HepG2 (cell line): ENCODE measurements at regions not wholly inside any gene's neighbourhood (a gene's known extent, or its start where the extent isn't known, plus 50 kb on each side); places are given as distances from the start of the nearest gene placed in this dataset.

Experiments used
- ATAC-seq: fragments of 200-7000 bp; cut with Tn5 transposase; 3 replicates; pipeline ENCODE4 v1.9.1; 2020; ENCODE audit warnings: mild to moderate bottlenecking, moderate library complexity
- BruUV-seq: library from RNA; stranded (reverse); fragments of 400-500 nt; replicated peaks from 2 replicates; lab custom pipeline; 2021; lab: Mats Ljungman, UMichigan
- CTCF ChIA-PET: fragments of 300-600 bp; formaldehyde crosslinking; extraction: SDS; loops from one replicate; lab custom pipeline; 2021; ENCODE audit warnings: low total read pairs, inconsistent platforms, low intra/inter-chr PET ratio; lab: Yijun Ruan, JAX
- POLR2A ChIA-PET: fragments of 350-600 bp; sonication (Branson Sonifier 250); formaldehyde crosslinking; loops from one replicate; lab custom pipeline; 2020; ENCODE audit warnings: antibody characterized with exemption, inconsistent platforms; lab: Yijun Ruan, JAX
- DNase-seq: peaks from one replicate; pipeline ENCODE4 v3.0.0-alpha.2; 2015; ENCODE audit warnings: low spot score
- FAIRE-seq: peaks from 3 replicates; lab custom pipeline; 2011; peaks lifted over from hg19 to GRCh38; lab: Jason Lieb, UNC
- H2AFZ ChIP-seq: one replicate; pipeline ENCODE4 v1.6.1; 2011; ENCODE audit warnings: low read length, inconsistent platforms
- H3K27ac ChIP-seq: fragments of 300-600 bp; 3 replicates; pipeline ENCODE4 v1.8.0; 2011; ENCODE audit warnings: mixed run types, mild to moderate bottlenecking, mixed read lengths, low read length, inconsistent platforms; ENCODE audit not compliant: insufficient read depth; ENCODE audit errors: extremely low read length
- H3K27me3 ChIP-seq, 2 experiments: fragments of 200-600 bp in 1 of 2; 2 replicates in 1 of 2; 3 replicates in 1 of 2; pipeline versions ENCODE4 v1.6.0 to v1.8.0; 2011; ENCODE audit warnings: low read length in 2 of 2, mild to moderate bottlenecking in 2 of 2, moderate library complexity in 2 of 2, inconsistent platforms in 1 of 2; ENCODE audit not compliant: insufficient read depth in 2 of 2, control insufficient read depth in 1 of 2
- H3K36me3 ChIP-seq, 2 experiments: fragments of 200-600 bp in 1 of 2; replicated peaks in 1 of 2; 2 replicates in 1 of 2; 3 replicates in 1 of 2; pipeline versions ENCODE4 v1.5.1 to v1.8.0; 2011; ENCODE audit warnings: low read length in 2 of 2, inconsistent platforms in 1 of 2; ENCODE audit not compliant: insufficient read depth in 2 of 2, control insufficient read depth in 1 of 2
- H3K4me1 ChIP-seq: 2 replicates; pipeline ENCODE4 v1.5.1; 2012; ENCODE audit warnings: low read length, inconsistent platforms; ENCODE audit not compliant: insufficient read depth
- H3K4me2 ChIP-seq: 2 replicates; pipeline ENCODE4 v1.6.0; 2011; ENCODE audit warnings: low read depth, low read length, inconsistent platforms
- H3K4me3 ChIP-seq, 3 experiments: fragments of 200-600 bp in 1 of 3; sonication (generic), shearing (Covaris generic) in 1 of 3; replicated peaks in 1 of 3; 2 replicates each; pipeline ENCODE4 v1.5.1; 2011 to 2016; ENCODE audit warnings: low read length in 3 of 3, inconsistent platforms in 2 of 3, low read depth in 2 of 3, mild to moderate bottlenecking in 2 of 3, control low read depth in 1 of 3, mixed read lengths in 1 of 3; ENCODE audit not compliant: insufficient read depth in 1 of 3
- H3K79me2 ChIP-seq: one replicate; pipeline ENCODE4 v1.6.1; 2011; ENCODE audit warnings: low read length, inconsistent platforms; ENCODE audit not compliant: insufficient read depth
- H3K9ac ChIP-seq: 2 replicates; pipeline ENCODE4 v1.6.0; 2011; ENCODE audit warnings: mild to moderate bottlenecking, low read depth, low read length, inconsistent platforms; ENCODE audit not compliant: insufficient read depth
- H3K9me3 ChIP-seq: 2 replicates; pipeline ENCODE4 v1.5.1; 2012; ENCODE audit warnings: mild to moderate bottlenecking, low read length
- H4K20me1 ChIP-seq: 2 replicates; pipeline ENCODE4 v1.6.0; 2011; ENCODE audit warnings: inconsistent platforms, mild to moderate bottlenecking, low read length, moderate library complexity; ENCODE audit not compliant: insufficient read depth
- CHCHD3 ChIP-seq: sonication (generic); formaldehyde crosslinking; IDR thresholded peaks from 2 replicates; pipeline ENCODE4 v1.8.0; 2022; ENCODE audit warnings: mild to moderate bottlenecking, missing genetic modification reagents, moderate library complexity
- CREB1 ChIP-seq, 2 experiments: fragments of 450-650 bp in 1 of 2; IDR thresholded peaks; 2 replicates each; pipeline ENCODE4 v1.6.1; 2016 to 2017; ENCODE audit warnings: control low read depth in 1 of 2, mild to moderate bottlenecking in 1 of 2, missing compliant biosample characterization in 1 of 2, missing genetic modification characterization in 1 of 2
- DPF2 ChIP-seq: sonication (generic); formaldehyde crosslinking; IDR thresholded peaks from 2 replicates; pipeline ENCODE4 v1.4.0; 2020; ENCODE audit warnings: mild to moderate bottlenecking, low read depth, missing genetic modification reagents, borderline replicate concordance
- DR1 ChIP-seq: sonication (generic); formaldehyde crosslinking; IDR thresholded peaks from 2 replicates; pipeline ENCODE4 v1.8.0; 2021; ENCODE audit warnings: mild to moderate bottlenecking, missing genetic modification reagents, inconsistent platforms
- MNT ChIP-seq: fragments of 450-650 bp; IDR thresholded peaks from 2 replicates; pipeline ENCODE4 v1.6.1; 2016
- MXI1 ChIP-seq: IDR thresholded peaks from 3 replicates; pipeline ENCODE4 v1.6.1; 2012; ENCODE audit warnings: low read depth, low read length, inconsistent platforms, borderline replicate concordance
- PRPF4 ChIP-seq: fragments of 200-400 bp; formaldehyde crosslinking; IDR thresholded peaks from 2 replicates; pipeline ENCODE4 v1.6.1; 2016; ENCODE audit warnings: low read length, low read depth; ENCODE audit not compliant: poor library complexity, severe bottlenecking
- WGBS: methylation state at CpG from one replicate; pipeline ENCODE4 v1.1.6; 2017; ENCODE audit warnings: low lambda C conversion rate; 5-methylcytosine and 5-hydroxymethylcytosine counted together
- in situ Hi-C: cut with HindIII; loops from 2 replicates; pipeline ENCODE4 v1.10.0; 2017; ENCODE audit warnings: low pct_unique_long_range_greater_than_20kb; ENCODE audit not compliant: extremely low pct_ligation_motif_present
- intact Hi-C: fragments of 100-400 bp; cut with micrococcal nuclease; formaldehyde crosslinking; loops from one replicate; pipeline ENCODE4 v1.10.0; 2022; ENCODE audit not compliant: unreplicated experiment
- TF ChIP-seq, protein P1 (sequence below): sonication (generic); formaldehyde crosslinking; IDR thresholded peaks from 2 replicates; pipeline ENCODE4 v1.4.0; 2020; ENCODE audit warnings: missing genetic modification reagents, borderline replicate concordance
- TF ChIP-seq, protein P2 (sequence below): sonication (generic); formaldehyde crosslinking; IDR thresholded peaks from 2 replicates; pipeline ENCODE4 v1.9.0; 2022; ENCODE audit warnings: missing genetic modification reagents, mild to moderate bottlenecking, borderline replicate concordance
- TF ChIP-seq, protein P3 (sequence below): sonication (generic); formaldehyde crosslinking; IDR thresholded peaks from 2 replicates; pipeline ENCODE4 v1.4.0; 2020; ENCODE audit warnings: missing genetic modification reagents
- TF ChIP-seq, protein P4 (sequence below): fragments of 450-650 bp; IDR thresholded peaks from 2 replicates; pipeline ENCODE4 v1.6.1; 2017; ENCODE audit warnings: mild to moderate bottlenecking

DNA sequence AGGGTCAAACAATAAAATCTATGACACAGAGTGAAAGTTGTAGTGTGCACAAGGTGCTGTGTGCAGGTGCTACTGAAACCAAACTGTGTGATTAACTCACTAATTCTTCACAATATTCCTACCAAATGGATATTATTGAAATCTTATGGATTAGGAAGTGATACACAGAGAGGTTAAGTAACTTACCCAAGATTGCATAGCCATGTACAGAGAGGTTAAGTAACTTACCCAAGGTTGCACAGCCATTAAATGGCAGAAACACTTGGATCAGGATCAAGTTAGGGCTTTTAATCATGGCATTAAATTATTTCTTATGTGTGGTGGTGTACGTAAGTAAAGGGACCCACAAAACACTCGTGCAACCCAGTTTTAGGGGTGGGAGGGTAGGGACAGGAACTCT lies 771.4 kb downstream of the AACS start:
- ChIA-PET POLR2A (no interaction called here), CTCF (no interaction called here)
- in situ Hi-C loops (no loop called here), intact Hi-C loops (no loop called here)
- Histone ChIP-seq H3K4me3 (no peak overlapping the region), H3K36me3 (no peaks in the 10 kb centered on the region), H3K4me1 (no peaks in the 10 kb centered on the region), H3K9me3 (no peaks in the 10 kb centered on the region), H3K79me2 (no peaks in the 10 kb centered on the region), H3K4me2 (no peak overlapping the region), H3K9ac (no peak overlapping the region), H4K20me1 (no peaks in the 10 kb centered on the region), H3K27ac (no peak overlapping the region), H3K27me3 (no peaks in the 10 kb centered on the region), H2AFZ (no peak overlapping the region)
- DNase-seq = no peak
- BruUV-seq = no TSS peak
- 29% methylated on average over 2 of the region's 2 CpGs for WGBS
- ATAC-seq = no peak
- no peak for FAIRE-seq
- TF ChIP-seq, protein P1, sequence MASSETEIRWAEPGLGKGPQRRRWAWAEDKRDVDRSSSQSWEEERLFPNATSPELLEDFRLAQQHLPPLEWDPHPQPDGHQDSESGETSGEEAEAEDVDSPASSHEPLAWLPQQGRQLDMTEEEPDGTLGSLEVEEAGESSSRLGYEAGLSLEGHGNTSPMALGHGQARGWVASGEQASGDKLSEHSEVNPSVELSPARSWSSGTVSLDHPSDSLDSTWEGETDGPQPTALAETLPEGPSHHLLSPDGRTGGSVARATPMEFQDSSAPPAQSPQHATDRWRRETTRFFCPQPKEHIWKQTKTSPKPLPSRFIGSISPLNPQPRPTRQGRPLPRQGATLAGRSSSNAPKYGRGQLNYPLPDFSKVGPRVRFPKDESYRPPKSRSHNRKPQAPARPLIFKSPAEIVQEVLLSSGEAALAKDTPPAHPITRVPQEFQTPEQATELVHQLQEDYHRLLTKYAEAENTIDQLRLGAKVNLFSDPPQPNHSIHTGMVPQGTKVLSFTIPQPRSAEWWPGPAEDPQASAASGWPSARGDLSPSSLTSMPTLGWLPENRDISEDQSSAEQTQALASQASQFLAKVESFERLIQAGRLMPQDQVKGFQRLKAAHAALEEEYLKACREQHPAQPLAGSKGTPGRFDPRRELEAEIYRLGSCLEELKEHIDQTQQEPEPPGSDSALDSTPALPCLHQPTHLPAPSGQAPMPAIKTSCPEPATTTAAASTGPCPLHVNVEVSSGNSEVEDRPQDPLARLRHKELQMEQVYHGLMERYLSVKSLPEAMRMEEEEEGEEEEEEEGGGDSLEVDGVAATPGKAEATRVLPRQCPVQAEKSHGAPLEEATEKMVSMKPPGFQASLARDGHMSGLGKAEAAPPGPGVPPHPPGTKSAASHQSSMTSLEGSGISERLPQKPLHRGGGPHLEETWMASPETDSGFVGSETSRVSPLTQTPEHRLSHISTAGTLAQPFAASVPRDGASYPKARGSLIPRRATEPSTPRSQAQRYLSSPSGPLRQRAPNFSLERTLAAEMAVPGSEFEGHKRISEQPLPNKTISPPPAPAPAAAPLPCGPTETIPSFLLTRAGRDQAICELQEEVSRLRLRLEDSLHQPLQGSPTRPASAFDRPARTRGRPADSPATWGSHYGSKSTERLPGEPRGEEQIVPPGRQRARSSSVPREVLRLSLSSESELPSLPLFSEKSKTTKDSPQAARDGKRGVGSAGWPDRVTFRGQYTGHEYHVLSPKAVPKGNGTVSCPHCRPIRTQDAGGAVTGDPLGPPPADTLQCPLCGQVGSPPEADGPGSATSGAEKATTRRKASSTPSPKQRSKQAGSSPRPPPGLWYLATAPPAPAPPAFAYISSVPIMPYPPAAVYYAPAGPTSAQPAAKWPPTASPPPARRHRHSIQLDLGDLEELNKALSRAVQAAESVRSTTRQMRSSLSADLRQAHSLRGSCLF (CRISPR knock-in tag) = no peak
- TF ChIP-seq, protein P2, sequence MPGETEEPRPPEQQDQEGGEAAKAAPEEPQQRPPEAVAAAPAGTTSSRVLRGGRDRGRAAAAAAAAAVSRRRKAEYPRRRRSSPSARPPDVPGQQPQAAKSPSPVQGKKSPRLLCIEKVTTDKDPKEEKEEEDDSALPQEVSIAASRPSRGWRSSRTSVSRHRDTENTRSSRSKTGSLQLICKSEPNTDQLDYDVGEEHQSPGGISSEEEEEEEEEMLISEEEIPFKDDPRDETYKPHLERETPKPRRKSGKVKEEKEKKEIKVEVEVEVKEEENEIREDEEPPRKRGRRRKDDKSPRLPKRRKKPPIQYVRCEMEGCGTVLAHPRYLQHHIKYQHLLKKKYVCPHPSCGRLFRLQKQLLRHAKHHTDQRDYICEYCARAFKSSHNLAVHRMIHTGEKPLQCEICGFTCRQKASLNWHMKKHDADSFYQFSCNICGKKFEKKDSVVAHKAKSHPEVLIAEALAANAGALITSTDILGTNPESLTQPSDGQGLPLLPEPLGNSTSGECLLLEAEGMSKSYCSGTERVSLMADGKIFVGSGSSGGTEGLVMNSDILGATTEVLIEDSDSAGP (CRISPR knock-in tag) = no peak
- TF ChIP-seq MNT = no peak
- TF ChIP-seq DR1 (CRISPR knock-in tag) = no peak
- TF ChIP-seq CREB1 (IDR thresholded peaks at IDR 0.05) = no peak
- TF ChIP-seq CREB1 (CRISPR knock-in tag; IDR thresholded peaks at IDR 0.05) = no peak
- TF ChIP-seq, protein P3, sequence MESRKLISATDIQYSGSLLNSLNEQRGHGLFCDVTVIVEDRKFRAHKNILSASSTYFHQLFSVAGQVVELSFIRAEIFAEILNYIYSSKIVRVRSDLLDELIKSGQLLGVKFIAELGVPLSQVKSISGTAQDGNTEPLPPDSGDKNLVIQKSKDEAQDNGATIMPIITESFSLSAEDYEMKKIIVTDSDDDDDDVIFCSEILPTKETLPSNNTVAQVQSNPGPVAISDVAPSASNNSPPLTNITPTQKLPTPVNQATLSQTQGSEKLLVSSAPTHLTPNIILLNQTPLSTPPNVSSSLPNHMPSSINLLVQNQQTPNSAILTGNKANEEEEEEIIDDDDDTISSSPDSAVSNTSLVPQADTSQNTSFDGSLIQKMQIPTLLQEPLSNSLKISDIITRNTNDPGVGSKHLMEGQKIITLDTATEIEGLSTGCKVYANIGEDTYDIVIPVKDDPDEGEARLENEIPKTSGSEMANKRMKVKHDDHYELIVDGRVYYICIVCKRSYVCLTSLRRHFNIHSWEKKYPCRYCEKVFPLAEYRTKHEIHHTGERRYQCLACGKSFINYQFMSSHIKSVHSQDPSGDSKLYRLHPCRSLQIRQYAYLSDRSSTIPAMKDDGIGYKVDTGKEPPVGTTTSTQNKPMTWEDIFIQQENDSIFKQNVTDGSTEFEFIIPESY (CRISPR knock-in tag) = no peak
- TF ChIP-seq PRPF4 = no peak
- no peak for TF ChIP-seq DPF2 (CRISPR knock-in tag)
- no peak for TF ChIP-seq CHCHD3 (CRISPR knock-in tag)
- TF ChIP-seq, protein P4, sequence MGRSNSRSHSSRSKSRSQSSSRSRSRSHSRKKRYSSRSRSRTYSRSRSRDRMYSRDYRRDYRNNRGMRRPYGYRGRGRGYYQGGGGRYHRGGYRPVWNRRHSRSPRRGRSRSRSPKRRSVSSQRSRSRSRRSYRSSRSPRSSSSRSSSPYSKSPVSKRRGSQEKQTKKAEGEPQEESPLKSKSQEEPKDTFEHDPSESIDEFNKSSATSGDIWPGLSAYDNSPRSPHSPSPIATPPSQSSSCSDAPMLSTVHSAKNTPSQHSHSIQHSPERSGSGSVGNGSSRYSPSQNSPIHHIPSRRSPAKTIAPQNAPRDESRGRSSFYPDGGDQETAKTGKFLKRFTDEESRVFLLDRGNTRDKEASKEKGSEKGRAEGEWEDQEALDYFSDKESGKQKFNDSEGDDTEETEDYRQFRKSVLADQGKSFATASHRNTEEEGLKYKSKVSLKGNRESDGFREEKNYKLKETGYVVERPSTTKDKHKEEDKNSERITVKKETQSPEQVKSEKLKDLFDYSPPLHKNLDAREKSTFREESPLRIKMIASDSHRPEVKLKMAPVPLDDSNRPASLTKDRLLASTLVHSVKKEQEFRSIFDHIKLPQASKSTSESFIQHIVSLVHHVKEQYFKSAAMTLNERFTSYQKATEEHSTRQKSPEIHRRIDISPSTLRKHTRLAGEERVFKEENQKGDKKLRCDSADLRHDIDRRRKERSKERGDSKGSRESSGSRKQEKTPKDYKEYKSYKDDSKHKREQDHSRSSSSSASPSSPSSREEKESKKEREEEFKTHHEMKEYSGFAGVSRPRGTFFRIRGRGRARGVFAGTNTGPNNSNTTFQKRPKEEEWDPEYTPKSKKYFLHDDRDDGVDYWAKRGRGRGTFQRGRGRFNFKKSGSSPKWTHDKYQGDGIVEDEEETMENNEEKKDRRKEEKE = no peak
- no peak for TF ChIP-seq MXI1
